ENCODE measurements at regions not wholly inside any gene's neighbourhood (a gene's known extent, or its start where the extent isn't known, plus 50 kb on each side); places are given as distances from the start of the nearest gene placed in this dataset.

- Histone ChIP-seq H3K23ac (ENCODE audit: low read depth, low read length) (no peak overlapping the region), H3K9me3 (ENCODE audit: control insufficient read depth, insufficient read depth, low read length) (peaks cover 23% of the 10 kb centered on the region), H3K18ac (ENCODE audit: low read depth, low read length) (no peak overlapping the region), H2AK9ac (replicated peaks; ENCODE audit: low read depth, low read length, poor library complexity) (no peak overlapping the region), H3K27me3 (ENCODE audit: control insufficient read depth, insufficient read depth, low read length) (no peaks in the 10 kb centered on the region), H3K79me1 (ENCODE audit: low read depth in 1 of 2, low read length in 2 of 2) (no peaks in the 10 kb centered on the region), H3K56ac (ENCODE audit: extremely low read depth, insufficient read depth, low read length) (no peak overlapping the region), H3K36me3 (ENCODE audit: control insufficient read depth, insufficient read depth, low read length) (no peaks in the 10 kb centered on the region), H2BK15ac (ENCODE audit: low read depth, low read length) (no peak overlapping the region), H3K9ac (ENCODE audit: low read depth, low read length) (no peak overlapping the region), H4K91ac (ENCODE audit: insufficient read depth, low read depth, low read length) (no peak overlapping the region), H2AK5ac (ENCODE audit: low read depth, low read length) (no peak overlapping the region), H3K9me1 (ENCODE audit: insufficient read depth, low read length) (no peaks in the 10 kb centered on the region), H4K8ac (ENCODE audit: low read depth in 2 of 2, low read length in 2 of 2) (no peak overlapping the region), H4K5ac (ENCODE audit: low read depth, low read length) (no peak overlapping the region), H2AFZ (replicated peaks; ENCODE audit: low read length, poor library complexity) (no peak overlapping the region), H3K14ac (replicated peaks; ENCODE audit: low read depth, low read length) (no peak overlapping the region), H3K4me3 (ENCODE audit: insufficient read depth, low read depth, low read length) (no peak overlapping the region), H4K20me1 (ENCODE audit: insufficient read depth, low read length) (no peaks in the 10 kb centered on the region), H3K27ac (ENCODE audit: insufficient read depth, low read length) (no peak overlapping the region), H3K4me1 (ENCODE audit: control insufficient read depth, insufficient read depth, low read length) (no peaks in the 10 kb centered on the region), H2BK120ac (ENCODE audit: low read depth, low read length) (no peak overlapping the region), H3K4me2 (ENCODE audit: low read depth, low read length) (no peak overlapping the region), H2BK5ac (ENCODE audit: low read depth, low read length, poor library complexity, severe bottlenecking) (no peak overlapping the region), H3K4ac (ENCODE audit: low read depth, low read length) (no peak overlapping the region), H2BK20ac (ENCODE audit: low read depth, low read length) (no peak overlapping the region)
- no peak for ATAC-seq (ENCODE audit: low read depth)
- intact Hi-C loops (cut with micrococcal nuclease): no loop called here
- no peak for DNase-seq
- POLR2A ChIA-PET (ENCODE audit: unreplicated experiment): no interaction called here
- BruUV-seq (replicated peaks): no TSS peak
- CTCF ChIA-PET: no interaction called here
- TF ChIP-seq ELK1 (IDR thresholded peaks at IDR 0.05; ENCODE audit: borderline replicate concordance, low read depth, low read length) (no peak), CEBPB (IDR thresholded peaks at IDR 0.05; ENCODE audit: low read depth, low read length) (no peak), FOS (IDR thresholded peaks at IDR 0.05; ENCODE audit: low read depth, low read length) (no peak), MXI1 (IDR thresholded peaks at IDR 0.05; ENCODE audit: borderline replicate concordance, low read depth, low read length) (no peak), RAD21 (IDR thresholded peaks at IDR 0.05; ENCODE audit: low read length) (no peak), BHLHE40 (IDR thresholded peaks at IDR 0.05; ENCODE audit: low read depth, low read length) (no peak), RCOR1 (IDR thresholded peaks at IDR 0.05; ENCODE audit: insufficient replicate concordance, low read length) (no peak), CHD1 (IDR thresholded peaks at IDR 0.05; ENCODE audit: low read depth, low read length) (no peak), SMC3 (IDR thresholded peaks at IDR 0.05; ENCODE audit: low read depth, low read length) (no peak), MAZ (IDR thresholded peaks at IDR 0.05; ENCODE audit: borderline replicate concordance, low read depth, low read length) (no peak), POLR2A (IDR thresholded peaks at IDR 0.05; ENCODE audit: low read depth, low read length) (no peak), MAFK (IDR thresholded peaks at IDR 0.05; ENCODE audit: low read depth, low read length) (no peak), NFE2L2 (IDR thresholded peaks at IDR 0.05; ENCODE audit: low read depth, low read length) (no peak), RFX5 (IDR thresholded peaks at IDR 0.05; ENCODE audit: low read depth, low read length) (no peak), CTCF (conservative IDR thresholded peaks at IDR 0.05; ENCODE audit: low read depth, low read length) (no peak)
- TF ChIP-seq, protein P1, sequence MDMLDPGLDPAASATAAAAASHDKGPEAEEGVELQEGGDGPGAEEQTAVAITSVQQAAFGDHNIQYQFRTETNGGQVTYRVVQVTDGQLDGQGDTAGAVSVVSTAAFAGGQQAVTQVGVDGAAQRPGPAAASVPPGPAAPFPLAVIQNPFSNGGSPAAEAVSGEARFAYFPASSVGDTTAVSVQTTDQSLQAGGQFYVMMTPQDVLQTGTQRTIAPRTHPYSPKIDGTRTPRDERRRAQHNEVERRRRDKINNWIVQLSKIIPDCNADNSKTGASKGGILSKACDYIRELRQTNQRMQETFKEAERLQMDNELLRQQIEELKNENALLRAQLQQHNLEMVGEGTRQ (IDR thresholded peaks at IDR 0.05; ENCODE audit: low read depth, low read length): no peak
- WGBS, 2 experiments (ENCODE audit: extremely low coverage in 2 of 2, insufficient read length in 1 of 2): no CpG with 5 or more reads among the region's 3 CpGs
- dilution Hi-C loops (cut with HindIII; ENCODE audit: low sequenced_read_pairs, unreplicated experiment): no loop called here
- in situ Hi-C loops (cut with MboI; ENCODE audit: low sequenced_read_pairs): no loop called here
Observed at GRCh38 chr14:97827746-97828145, 1030.6 kb downstream of the VRK1 start.

Measured in IMR-90 (cell line).